HG03439 (cell line): ENCODE measurements at regions not wholly inside any gene's neighbourhood (a gene's known extent, or its start where the extent isn't known, plus 50 kb on each side); places are given as distances from the start of the nearest gene placed in this dataset.
A peak's percentile ranks its signal among the peaks of the same experiment; 100 is the strongest.
"Not testable (repeated sequence)": the region's sequence is repeated elsewhere in the genome, so short reads cannot be mapped to it uniquely, and the experiment has no call there.

Experiments used
- ATAC-seq: cut with Tn5 transposase; IDR thresholded peaks from one replicate; pipeline ENCODE4 v1.9.1; 2021; ENCODE audit warnings: mild to moderate bottlenecking, moderate library complexity; ENCODE audit not compliant: unreplicated experiment

DNA sequence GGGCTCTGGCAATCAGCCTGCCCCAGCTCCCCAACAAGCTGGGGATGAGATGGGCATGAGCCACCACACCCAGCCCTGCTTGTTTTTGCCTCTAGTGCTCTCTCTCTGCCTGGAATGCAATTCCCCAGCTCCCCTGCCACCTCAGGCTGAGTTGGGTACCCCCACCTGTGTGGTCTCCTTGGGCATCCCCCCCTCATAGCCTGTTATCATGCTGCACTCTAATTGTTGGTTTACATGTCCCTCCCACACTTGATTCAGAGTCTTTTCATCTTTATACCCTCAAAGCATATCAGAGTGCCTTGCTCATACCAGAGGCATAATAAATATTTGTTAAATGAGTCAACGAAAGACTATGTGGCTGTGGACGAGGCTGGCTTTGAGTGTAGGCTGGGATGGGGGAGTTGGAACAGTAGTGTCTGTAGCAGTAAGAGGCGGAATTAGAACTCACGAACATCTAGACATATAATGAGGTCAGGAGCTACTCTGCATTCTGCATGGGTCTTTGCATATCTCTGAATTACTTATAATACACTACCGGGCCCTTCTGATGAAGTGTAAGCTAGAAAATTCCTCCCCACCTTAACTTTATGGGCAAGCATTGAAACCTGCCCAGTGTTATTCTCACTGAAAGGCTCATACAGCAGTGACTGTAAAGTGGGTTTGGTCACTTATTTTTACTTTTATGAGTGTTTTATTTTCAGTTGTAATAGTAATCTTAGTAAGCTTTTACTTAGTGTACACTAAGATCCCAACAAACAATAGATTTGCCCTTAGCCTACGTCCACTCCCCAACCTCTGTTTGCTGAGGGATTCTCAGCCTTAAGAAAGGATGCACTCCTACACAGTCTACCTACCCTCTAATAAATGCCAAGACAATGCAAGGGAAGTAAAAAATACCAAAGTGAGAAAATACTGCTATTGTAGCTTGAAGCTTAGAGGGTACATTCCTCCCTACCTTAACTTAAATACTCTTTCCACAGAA is 58.7 kb downstream of the EDN1 start:
- ATAC-seq, result no peak

DNA sequence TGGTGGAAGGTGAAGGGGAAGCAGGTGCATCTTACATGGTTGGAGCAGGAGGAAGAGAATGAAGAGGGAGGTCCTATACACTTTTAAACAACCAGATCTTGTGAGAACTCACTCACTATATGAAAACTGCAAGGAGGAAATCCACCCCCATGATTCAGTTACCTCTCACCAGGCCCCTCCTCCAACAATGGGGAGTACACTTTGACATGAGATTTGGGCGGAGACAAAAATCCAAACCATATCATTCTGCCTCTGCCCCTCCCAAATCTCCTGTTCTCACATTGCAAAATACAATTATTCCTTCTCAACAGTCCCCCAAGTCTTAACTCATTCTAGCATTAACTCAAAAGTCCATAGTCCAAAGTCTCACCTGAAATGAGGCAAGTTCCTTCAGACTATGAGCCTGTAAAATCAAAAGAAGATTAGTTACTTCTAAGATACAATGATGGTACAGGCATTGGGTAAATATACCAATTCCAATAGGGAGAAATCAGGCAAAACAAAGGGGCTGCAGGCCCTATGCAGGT is 60.5 kb downstream of the EDN1 start:
- no peak for ATAC-seq

DNA sequence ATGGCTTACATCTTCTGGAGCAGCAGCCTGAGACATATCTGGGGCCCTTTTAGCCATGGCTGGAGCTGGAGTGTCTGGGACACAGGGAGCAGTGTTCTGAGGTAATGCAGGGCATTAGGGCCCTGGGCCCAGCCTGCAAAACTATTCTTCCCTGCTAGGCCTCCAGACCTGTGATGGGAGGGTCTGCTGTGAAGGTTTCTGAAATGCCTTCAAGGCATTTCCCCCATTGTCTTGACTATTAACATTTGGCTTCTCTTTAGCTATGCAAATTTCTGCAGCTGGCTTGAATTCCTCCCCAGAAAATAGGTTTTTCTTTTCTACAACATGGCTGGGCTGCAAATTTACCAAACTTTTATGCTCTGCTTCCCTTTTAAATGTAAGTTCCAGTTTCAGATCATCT is 61.5 kb downstream of the EDN1 start:
- no peak for ATAC-seq

DNA sequence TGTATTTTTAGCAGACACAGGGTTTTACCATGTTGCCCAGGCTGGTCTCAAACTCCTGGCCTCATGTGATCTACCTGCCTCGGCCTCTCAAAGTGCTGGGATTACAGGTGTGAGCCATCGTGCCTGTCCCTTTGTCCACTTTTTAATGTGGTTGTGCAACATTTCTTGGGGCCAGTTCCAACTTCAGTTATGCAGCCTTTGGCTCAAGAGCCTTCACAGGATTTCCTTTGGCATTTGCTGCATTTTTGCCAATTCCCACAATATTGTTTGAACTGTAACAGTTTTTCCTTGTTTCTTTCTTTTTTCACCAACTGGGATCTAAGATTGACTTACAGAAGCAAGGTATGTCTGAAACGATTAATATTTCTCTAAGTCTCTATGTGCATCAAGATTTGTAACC is 63.6 kb downstream of the EDN1 start:
- no peak for ATAC-seq

- ATAC-seq, result no peak
These were observed 64.3 kb downstream of the EDN1 start for GRCh38 chr6:12354499-12354898.

DNA sequence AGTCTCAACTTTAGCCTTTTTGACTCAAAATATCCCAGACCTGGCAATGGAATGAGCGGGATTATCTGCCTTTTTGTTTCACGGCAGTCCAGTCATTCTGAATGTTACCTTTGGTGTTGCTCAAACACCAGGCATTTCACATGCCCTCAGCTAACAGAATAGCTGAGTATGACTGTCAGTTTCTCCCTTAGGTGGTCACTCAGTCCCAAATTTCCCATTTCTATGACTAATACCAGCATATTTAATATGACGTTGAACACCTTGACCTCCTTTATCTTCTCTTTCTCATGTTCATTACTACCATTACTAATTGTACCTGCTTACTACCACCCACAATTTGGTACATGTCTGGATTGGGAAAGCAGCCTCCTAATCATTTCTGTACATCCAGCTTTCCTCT is 65.2 kb downstream of the EDN1 start:
- ATAC-seq, result no peak

DNA sequence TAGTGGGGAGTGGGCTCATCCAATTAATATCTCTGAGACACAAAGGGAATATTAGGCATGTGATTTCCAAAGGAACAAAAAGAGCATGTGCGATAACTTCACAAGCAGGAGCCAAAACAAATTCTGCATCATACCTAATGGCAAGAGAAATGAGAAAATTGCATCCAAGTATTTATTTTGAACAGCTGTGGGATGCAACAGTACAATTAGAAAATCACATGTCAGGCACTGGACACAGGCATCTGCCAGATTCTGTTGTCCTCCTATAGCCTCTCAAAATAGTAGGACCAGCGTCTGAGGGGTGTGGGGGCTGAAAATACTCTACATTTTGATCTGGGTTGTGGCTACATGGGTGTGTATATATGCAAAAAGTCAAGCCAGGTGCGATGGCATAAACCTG is 66.3 kb downstream of the EDN1 start:
- no peak for ATAC-seq

DNA sequence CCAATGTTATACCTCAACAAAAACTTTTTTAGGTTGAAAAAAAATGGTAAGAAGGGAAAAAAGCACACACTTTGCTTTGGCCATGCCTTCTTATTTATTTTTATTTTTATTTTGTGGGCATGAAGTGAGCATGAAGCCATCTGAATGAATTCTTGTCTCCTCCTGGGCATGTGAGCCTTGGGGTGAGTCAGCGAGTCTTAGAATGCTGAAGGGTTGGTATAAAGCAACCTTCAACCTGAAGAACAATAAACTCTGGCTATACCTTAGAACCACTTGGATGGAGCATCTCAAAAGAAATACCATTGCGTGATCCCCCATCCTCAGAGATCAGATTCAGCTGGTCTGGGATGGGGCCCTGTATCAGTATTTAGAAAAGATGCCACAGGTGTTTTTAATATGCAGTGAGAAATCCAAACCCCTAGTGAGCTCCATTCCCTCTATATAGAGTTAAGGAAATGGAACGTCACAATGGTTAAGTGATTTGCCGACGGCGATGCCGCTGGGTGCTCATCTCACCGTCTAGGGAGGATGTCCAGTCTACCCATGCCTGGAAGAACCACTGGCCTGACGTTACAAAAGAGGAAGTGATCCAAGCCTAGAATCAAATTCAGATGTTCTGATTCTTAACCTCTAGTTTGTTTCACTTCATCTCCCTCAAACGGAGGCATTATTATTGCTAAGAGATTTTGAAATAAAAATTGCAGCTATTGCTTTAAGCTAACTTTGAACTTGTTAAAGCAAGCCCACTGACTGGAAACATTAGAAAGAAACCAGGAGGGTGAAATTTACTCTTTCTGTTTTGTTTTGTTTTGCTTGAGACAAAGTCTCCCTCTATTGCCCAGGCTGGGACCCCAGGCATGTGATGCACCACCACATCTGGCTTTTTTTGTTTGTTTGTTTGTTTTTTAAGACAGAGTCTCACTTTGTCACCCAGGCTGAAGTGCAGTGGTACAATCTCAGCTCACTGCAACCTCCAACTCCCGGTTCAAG is 67.1 kb downstream of the EDN1 start:
- ATAC-seq, result peak; percentile 62

- no peak for ATAC-seq
These were observed 68.9 kb downstream of the EDN1 start for GRCh38 chr6:12359036-12359435.

DNA sequence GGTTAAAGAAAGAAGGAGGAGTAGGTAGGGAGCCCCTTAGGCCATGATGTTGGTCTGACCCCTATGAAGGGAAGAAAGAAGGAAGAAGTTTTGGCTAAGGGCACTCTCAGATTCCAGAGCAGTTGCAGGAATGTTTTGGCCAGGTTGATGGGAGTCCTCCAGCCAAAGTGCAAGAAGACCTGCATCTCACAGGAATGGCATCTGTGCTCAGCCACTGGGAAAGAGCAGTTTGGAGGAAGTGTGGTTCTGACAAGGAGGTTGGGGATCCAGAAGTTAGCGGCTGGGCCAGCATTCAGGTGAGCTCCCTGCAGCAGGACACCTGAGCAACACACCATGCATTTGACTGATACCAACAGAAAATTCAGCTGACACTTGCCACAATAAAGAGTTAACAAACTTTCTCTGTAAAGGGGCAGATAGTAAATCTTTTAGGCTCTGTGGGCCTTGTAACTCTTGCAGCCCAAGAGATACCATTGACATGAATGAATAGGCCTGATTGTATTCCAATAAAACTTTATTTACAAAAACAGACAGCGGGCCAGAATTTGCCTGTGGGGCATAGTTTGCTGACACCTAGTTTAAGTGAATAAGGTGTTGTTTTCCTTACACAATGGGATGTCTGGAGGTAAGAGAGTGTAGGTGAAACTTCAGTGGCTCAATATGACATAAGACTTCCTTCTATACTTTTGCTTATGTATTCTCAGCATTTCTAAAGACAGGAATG is 71.0 kb downstream of the EDN1 start:
- no peak for ATAC-seq

DNA sequence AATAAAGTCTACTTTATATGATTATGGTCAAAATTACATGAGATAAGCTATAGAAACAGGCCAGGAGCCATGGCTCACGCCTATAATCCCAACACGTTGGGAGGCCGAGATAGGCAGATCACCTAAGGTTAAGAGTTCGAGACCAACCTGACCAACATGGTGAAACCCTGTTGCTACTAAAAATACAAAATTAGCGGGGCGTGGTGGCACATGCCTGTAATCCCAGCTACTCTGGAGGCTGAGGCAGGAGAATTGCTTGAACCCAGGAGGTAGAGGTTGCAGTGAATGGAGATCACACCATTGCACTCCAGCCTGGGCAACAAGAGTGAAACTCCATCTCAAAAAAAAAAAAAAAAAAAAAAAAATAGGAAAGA is 73.1 kb downstream of the EDN1 start:
- ATAC-seq, result not testable (repeated sequence)

- peak; percentile 38 for ATAC-seq
These were observed 73.7 kb downstream of the EDN1 start for GRCh38 chr6:12363651-12364381.

GRCh38 chr6:12364621-12365020 is 74.5 kb downstream of the EDN1 start:
- no peak for ATAC-seq

DNA sequence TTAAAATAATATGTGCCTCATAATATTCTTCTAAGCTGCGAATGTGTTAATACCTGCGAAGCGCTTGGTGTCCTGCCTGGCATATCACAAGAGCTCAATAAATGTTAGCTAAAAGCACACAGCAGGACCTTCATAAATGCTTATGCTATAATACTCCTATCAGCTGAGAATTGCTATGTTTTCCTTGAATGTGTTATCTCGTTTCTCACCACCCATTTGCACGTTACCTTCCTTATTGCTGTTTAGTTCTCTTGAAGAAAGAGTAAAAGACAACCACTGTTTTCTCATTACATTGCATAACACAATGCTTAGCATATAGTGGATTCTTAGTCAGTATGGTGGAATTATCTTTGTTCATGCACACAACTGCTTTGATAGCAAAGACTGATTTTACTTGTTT is 76.6 kb downstream of the EDN1 start:
- no peak for ATAC-seq

- no peak for ATAC-seq
These were observed 77.3 kb downstream of the EDN1 start for GRCh38 chr6:12367412-12367811.

DNA sequence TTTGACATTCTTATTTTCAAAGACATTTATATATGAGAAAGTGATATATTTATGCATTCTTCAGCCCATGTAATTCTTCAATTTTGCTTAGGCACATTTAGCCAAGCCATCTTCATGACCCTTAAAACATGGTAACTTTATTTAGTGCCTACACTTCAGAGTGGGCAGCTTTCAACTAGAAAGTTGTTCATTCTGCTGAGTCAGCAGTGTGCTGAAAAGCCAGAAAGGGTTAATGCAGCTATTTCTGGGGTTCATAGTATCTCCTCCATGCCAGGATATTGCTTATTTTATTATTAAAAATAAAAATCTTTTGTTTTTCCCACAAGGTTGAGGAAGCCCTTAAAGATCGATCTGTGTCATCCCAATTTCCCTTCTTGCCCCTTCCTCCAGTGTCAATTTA is 79.2 kb downstream of the EDN1 start:
- no peak for ATAC-seq

DNA sequence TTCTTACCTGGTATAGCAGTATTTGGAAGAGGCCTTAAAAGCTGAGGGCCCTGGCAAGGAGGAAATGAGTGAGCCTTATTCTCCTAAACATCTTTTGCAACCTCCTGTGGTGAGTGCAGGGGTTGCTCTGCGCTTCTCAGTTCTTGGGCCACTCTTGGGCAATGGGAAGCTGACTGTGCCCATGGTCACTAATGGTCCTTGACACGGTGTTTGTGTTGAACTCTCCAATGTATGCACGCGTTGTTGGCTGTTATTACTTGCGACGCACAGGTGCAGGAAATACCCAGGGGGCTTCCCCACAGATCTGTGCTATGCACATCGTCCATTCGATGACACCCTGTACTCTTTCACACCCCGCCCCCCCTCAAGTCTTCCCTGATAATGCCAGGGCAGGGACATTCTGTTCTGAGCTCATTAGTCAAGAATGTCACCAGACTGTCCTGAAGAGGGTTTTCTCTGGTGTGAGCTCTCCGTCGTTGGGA is 79.7 kb downstream of the EDN1 start:
- ATAC-seq, result peak; percentile 75

- no peak for ATAC-seq
These were observed 81.0 kb downstream of the EDN1 start for GRCh38 chr6:12371151-12371550.

DNA sequence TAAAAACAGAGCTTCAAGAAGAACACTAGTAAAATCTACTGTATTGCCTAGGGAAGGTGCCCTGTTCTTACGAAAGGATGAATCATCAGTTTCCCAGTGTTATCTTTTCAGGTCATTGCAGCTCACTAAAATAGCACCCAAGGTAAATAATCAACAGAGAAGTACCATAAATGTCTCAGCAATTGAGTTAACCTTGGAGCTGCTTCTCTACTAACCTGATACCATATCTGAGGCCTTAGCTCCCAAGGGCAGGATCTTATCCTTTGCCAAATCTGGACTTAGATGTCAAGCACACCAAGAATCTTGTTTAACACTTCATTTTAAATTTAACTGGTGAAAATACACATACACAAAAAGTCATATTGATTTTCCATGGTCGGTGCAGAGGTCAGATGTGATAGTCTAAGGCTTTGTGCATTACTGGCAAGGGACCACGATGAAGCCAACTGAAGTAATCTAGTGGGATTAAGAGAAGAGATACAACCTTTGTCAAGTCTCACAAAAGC is 81.5 kb downstream of the EDN1 start:
- ATAC-seq, result no peak

DNA sequence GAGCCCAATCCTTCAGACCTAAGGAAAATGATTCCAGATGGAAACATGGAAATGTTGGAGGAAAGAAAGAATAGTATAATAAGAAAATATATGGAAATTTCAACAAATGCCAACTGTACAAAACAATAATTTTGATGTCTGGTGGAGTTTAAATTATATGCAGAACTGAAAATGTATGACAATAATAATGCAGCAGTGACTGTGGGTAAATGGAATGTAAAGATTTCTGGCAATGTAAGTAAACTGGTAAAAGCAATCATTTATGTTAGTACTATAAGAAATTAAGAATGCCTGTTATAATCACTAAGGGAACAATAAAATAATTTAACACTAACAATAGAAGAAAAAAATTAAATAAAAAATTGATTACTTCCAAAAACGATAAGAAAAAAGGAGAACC is 89.0 kb downstream of the EDN1 start:
- ATAC-seq, result no peak
